DND-41 (cell line): ENCODE measurements at regions not wholly inside any gene's neighbourhood (a gene's known extent, or its start where the extent isn't known, plus 50 kb on each side); places are given as distances from the start of the nearest gene placed in this dataset.

Source experiments
- EZH2 ChIP-seq: IDR thresholded peaks from 3 replicates; pipeline ENCODE4 v1.6.1; 2012; ENCODE audit warnings: borderline replicate concordance, low read depth, mild to moderate bottlenecking, moderate library complexity, low read length, inconsistent platforms; ENCODE audit not compliant: severe bottlenecking
- TF ChIP-seq, protein P1 (sequence below): IDR thresholded peaks from 2 replicates; pipeline ENCODE4 v1.5.1; 2012; ENCODE audit warnings: borderline replicate concordance, low read length, moderate library complexity, mild to moderate bottlenecking; ENCODE audit not compliant: poor library complexity, severe bottlenecking; ENCODE audit errors: extremely low read depth

- TF ChIP-seq, protein P1, sequence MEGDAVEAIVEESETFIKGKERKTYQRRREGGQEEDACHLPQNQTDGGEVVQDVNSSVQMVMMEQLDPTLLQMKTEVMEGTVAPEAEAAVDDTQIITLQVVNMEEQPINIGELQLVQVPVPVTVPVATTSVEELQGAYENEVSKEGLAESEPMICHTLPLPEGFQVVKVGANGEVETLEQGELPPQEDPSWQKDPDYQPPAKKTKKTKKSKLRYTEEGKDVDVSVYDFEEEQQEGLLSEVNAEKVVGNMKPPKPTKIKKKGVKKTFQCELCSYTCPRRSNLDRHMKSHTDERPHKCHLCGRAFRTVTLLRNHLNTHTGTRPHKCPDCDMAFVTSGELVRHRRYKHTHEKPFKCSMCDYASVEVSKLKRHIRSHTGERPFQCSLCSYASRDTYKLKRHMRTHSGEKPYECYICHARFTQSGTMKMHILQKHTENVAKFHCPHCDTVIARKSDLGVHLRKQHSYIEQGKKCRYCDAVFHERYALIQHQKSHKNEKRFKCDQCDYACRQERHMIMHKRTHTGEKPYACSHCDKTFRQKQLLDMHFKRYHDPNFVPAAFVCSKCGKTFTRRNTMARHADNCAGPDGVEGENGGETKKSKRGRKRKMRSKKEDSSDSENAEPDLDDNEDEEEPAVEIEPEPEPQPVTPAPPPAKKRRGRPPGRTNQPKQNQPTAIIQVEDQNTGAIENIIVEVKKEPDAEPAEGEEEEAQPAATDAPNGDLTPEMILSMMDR = no peak
- no peak for TF ChIP-seq EZH2
Observed at GRCh38 chr12:5097786-5098185, 54.1 kb downstream of the KCNA5 start.
